Naive thymus-derived CD8-positive, alpha-beta T cell (primary cell): ENCODE measurements at regions not wholly inside any gene's neighbourhood (a gene's known extent, or its start where the extent isn't known, plus 50 kb on each side); places are given as distances from the start of the nearest gene placed in this dataset.

Experiments used
- ATAC-seq, 2 donors: fragments of 150-1000 bp; cut with Tn5 transposase in 1 of 2; sonication (Bioruptor Pico), chemical (Tn5 transposase) in 1 of 2; 1 replicate in 1 of 2; 2 replicates in 1 of 2; pipeline ENCODE4 v1.10.0; 2021; ENCODE audit warnings: mild to moderate bottlenecking in 2 of 2, moderate library complexity in 2 of 2
- POLR2A ChIA-PET: fragments of 350-600 bp; sonication (Branson Sonifier 250); formaldehyde crosslinking; loops from one replicate; lab custom pipeline; 2021; ENCODE audit warnings: antibody characterized with exemption; lab: Charles Lee
- DNase-seq, 10 donors: peaks; one replicate each; pipeline versions ENCODE4 v3.0.0 to v3.0.0-alpha.2; 2020 to 2022
- H3K27ac Mint-ChIP-seq, 10 donors: one replicate each; pipeline ENCODE4 v1.8.0; 2020 to 2022; ENCODE audit warnings: mild to moderate bottlenecking in 10 of 10, mixed read lengths in 10 of 10, moderate library complexity in 4 of 10, inconsistent platforms in 1 of 10
- H3K27me3 Mint-ChIP-seq, 5 donors: one replicate each; pipeline ENCODE4 v1.8.0; 2021 to 2022; ENCODE audit warnings: mixed read lengths in 5 of 5
- H3K36me3 Mint-ChIP-seq, 3 donors: one replicate each; pipeline ENCODE4 v1.8.0; 2020 to 2022; ENCODE audit warnings: mixed read lengths in 3 of 3, mild to moderate bottlenecking in 2 of 3, inconsistent platforms in 1 of 3
- H3K4me1 Mint-ChIP-seq, 4 donors: one replicate each; pipeline ENCODE4 v1.8.0; 2021 to 2022; ENCODE audit warnings: mixed read lengths in 4 of 4
- H3K4me3 Mint-ChIP-seq, 10 donors: one replicate each; pipeline ENCODE4 v1.8.0; 2020 to 2022; ENCODE audit warnings: mild to moderate bottlenecking in 10 of 10, mixed read lengths in 10 of 10, moderate library complexity in 6 of 10, inconsistent platforms in 1 of 10
- H3K9me3 Mint-ChIP-seq, 9 donors: one replicate each; pipeline ENCODE4 v1.8.0; 2020 to 2022; ENCODE audit warnings: mixed read lengths in 9 of 9, mild to moderate bottlenecking in 3 of 9, inconsistent platforms in 1 of 9, moderate library complexity in 1 of 9

- DNase-seq (no peak), ATAC-seq (no peak)
- Mint-ChIP-seq H3K4me1 (no peaks in the 10 kb centered on the region), H3K27me3 (no peaks in the 10 kb centered on the region), H3K9me3 (peaks cover 0 to 12% (median 0%) of the 10 kb centered on the region in 9 donors), H3K4me3 (no peak overlapping the region), H3K27ac (no peak overlapping the region), H3K36me3 (no peaks in the 10 kb centered on the region)
- POLR2A ChIA-PET, result no interaction called here
Measured at GRCh38 chr2:150043172-150043500, 444.3 kb downstream of the RND3 start.

- Mint-ChIP-seq H3K27me3 (no peaks in the 10 kb centered on the region), H3K4me3 (no peak overlapping the region), H3K36me3 (no peaks in the 10 kb centered on the region), H3K9me3 (peaks cover 0 to 10% (median 0%) of the 10 kb centered on the region in 9 donors), H3K4me1 (no peaks in the 10 kb centered on the region), H3K27ac (no peak overlapping the region)
- no peak for DNase-seq
- no peak for ATAC-seq
- POLR2A ChIA-PET, result no interaction called here
Measured at GRCh38 chr2:150042500-150043171, 444.8 kb downstream of the RND3 start.

GRCh38 chr2:150041722-150042425 lies 445.6 kb downstream of the RND3 start:
- Mint-ChIP-seq H3K9me3 (peaks cover 0 to 10% (median 0%) of the 10 kb centered on the region in 9 donors), H3K36me3 (no peaks in the 10 kb centered on the region), H3K27me3 (no peaks in the 10 kb centered on the region), H3K27ac (no peak overlapping the region), H3K4me1 (no peaks in the 10 kb centered on the region), H3K4me3 (no peak overlapping the region)
- POLR2A ChIA-PET, result no interaction called here
- DNase-seq (no peak), ATAC-seq (no peak)

- Mint-ChIP-seq H3K9me3 (peaks cover 0 to 4% (median 0%) of the 10 kb centered on the region in 9 donors), H3K27me3 (no peaks in the 10 kb centered on the region), H3K4me3 (no peak overlapping the region), H3K36me3 (no peaks in the 10 kb centered on the region), H3K27ac (no peak overlapping the region), H3K4me1 (no peaks in the 10 kb centered on the region)
- ATAC-seq (no peak), DNase-seq (no peak)
- POLR2A ChIA-PET, result no interaction called here
Measured at GRCh38 chr2:150036622-150037021, 449.0 kb upstream of the MMADHC start.

- no peaks in the 10 kb centered on the region for H3K4me1 Mint-ChIP-seq
- H3K9me3 Mint-ChIP-seq, result peaks cover 0 to 4% (median 0%) of the 10 kb centered on the region in 9 donors
- no peak overlapping the region for H3K4me3 Mint-ChIP-seq
- H3K27ac Mint-ChIP-seq, result no peak overlapping the region
- DNase-seq, result no peak
- no peaks in the 10 kb centered on the region for H3K27me3 Mint-ChIP-seq
- ATAC-seq, result no peak
- POLR2A ChIA-PET, result no interaction called here
- no peaks in the 10 kb centered on the region for H3K36me3 Mint-ChIP-seq
Measured at GRCh38 chr2:150034665-150035064, 447.1 kb upstream of the MMADHC start.

- ATAC-seq, result no peak
- peaks cover 0 to 4% (median 0%) of the 10 kb centered on the region in 9 donors for H3K9me3 Mint-ChIP-seq
- POLR2A ChIA-PET, result no interaction called here
- H3K4me1 Mint-ChIP-seq, result no peaks in the 10 kb centered on the region
- H3K27me3 Mint-ChIP-seq, result peaks cover 0 to 4% (median 0%) of the 10 kb centered on the region in 5 donors
- H3K36me3 Mint-ChIP-seq, result no peaks in the 10 kb centered on the region
- no peak overlapping the region for H3K27ac Mint-ChIP-seq
- H3K4me3 Mint-ChIP-seq, result no peak overlapping the region
- DNase-seq, result no peak
Measured at GRCh38 chr2:150030436-150031190, 443.0 kb upstream of the MMADHC start.

- H3K27me3 Mint-ChIP-seq, result peaks cover 0 to 4% (median 0%) of the 10 kb centered on the region in 5 donors
- no peaks in the 10 kb centered on the region for H3K36me3 Mint-ChIP-seq
- H3K4me1 Mint-ChIP-seq, result no peaks in the 10 kb centered on the region
- no peak for DNase-seq
- POLR2A ChIA-PET, result no interaction called here
- no peak overlapping the region for H3K27ac Mint-ChIP-seq
- no peak for ATAC-seq
- H3K9me3 Mint-ChIP-seq, result peaks cover 0 to 3% (median 0%) of the 10 kb centered on the region in 9 donors
- H3K4me3 Mint-ChIP-seq, result no peak overlapping the region
Measured at GRCh38 chr2:150028322-150028721, 440.7 kb upstream of the MMADHC start.

- no peaks in the 10 kb centered on the region for H3K36me3 Mint-ChIP-seq
- POLR2A ChIA-PET, result no interaction called here
- no peak overlapping the region for H3K27ac Mint-ChIP-seq
- H3K27me3 Mint-ChIP-seq, result peaks cover 0 to 4% (median 0%) of the 10 kb centered on the region in 5 donors
- H3K9me3 Mint-ChIP-seq, result peaks cover 0 to 3% (median 0%) of the 10 kb centered on the region in 9 donors
- H3K4me3 Mint-ChIP-seq, result no peak overlapping the region
- DNase-seq, result peak in 1 of 10 donors; percentile 2
- ATAC-seq, result no peak
- H3K4me1 Mint-ChIP-seq, result no peaks in the 10 kb centered on the region
Measured at GRCh38 chr2:150027164-150027563, 439.6 kb upstream of the MMADHC start.

GRCh38 chr2:150023663-150024062 lies 436.1 kb upstream of the MMADHC start:
- H3K36me3 Mint-ChIP-seq, result no peaks in the 10 kb centered on the region
- no peak for ATAC-seq

GRCh38 chr2:150023044-150023443 lies 435.5 kb upstream of the MMADHC start:
- DNase-seq (peak in 2 of 10 donors; percentile 31 to 32), ATAC-seq (peak in 1 of 2 donors; percentile 52)
- POLR2A ChIA-PET, result no interaction called here
- Mint-ChIP-seq H3K9me3 (peaks cover 0 to 2% (median 0%) of the 10 kb centered on the region in 9 donors), H3K36me3 (no peaks in the 10 kb centered on the region), H3K27ac (no peak overlapping the region), H3K27me3 (no peaks in the 10 kb centered on the region), H3K4me1 (no peaks in the 10 kb centered on the region), H3K4me3 (no peak overlapping the region)

More at GRCh38 chr2:150023663-150024062, 436.1 kb upstream of the MMADHC start:
- Mint-ChIP-seq H3K4me1 (no peaks in the 10 kb centered on the region), H3K27ac (no peak overlapping the region), H3K27me3 (no peaks in the 10 kb centered on the region), H3K9me3 (peaks cover 0 to 2% (median 0%) of the 10 kb centered on the region in 9 donors), H3K4me3 (no peak overlapping the region)
- DNase-seq, result no peak
- POLR2A ChIA-PET, result no interaction called here

GRCh38 chr2:150020937-150021673 lies 433.5 kb upstream of the MMADHC start:
- Mint-ChIP-seq H3K27ac (no peak overlapping the region), H3K4me3 (no peak overlapping the region), H3K4me1 (no peaks in the 10 kb centered on the region), H3K27me3 (no peaks in the 10 kb centered on the region), H3K9me3 (peaks cover 0 to 6% (median 0%) of the 10 kb centered on the region in 9 donors), H3K36me3 (no peaks in the 10 kb centered on the region)
- DNase-seq, result no peak
- POLR2A ChIA-PET, result no interaction called here
- ATAC-seq, result no peak

- Mint-ChIP-seq H3K9me3 (peaks cover 0 to 6% (median 0%) of the 10 kb centered on the region in 9 donors), H3K36me3 (no peaks in the 10 kb centered on the region), H3K27ac (no peak overlapping the region), H3K27me3 (no peaks in the 10 kb centered on the region), H3K4me3 (no peak overlapping the region), H3K4me1 (no peaks in the 10 kb centered on the region)
- POLR2A ChIA-PET, result no interaction called here
- no peak for DNase-seq
- ATAC-seq, result no peak
Measured at GRCh38 chr2:150020221-150020620, 432.6 kb upstream of the MMADHC start.
